ENCODE measurements at regions not wholly inside any gene's neighbourhood (a gene's known extent, or its start where the extent isn't known, plus 50 kb on each side); places are given as distances from the start of the nearest gene placed in this dataset.

- CTCF ChIA-PET, result no interaction called here
- no peak for TF ChIP-seq CTCF (IDR thresholded peaks at IDR 0.05; ENCODE audit: control extremely low read depth, extremely low read depth, low read depth, missing control alignments)
- POLR2A ChIA-PET, result no interaction called here
- DNase-seq (ENCODE audit: extremely low spot score), result no peak
Measured at GRCh38 chr2:103986001-103986400, 867.9 kb upstream of the POU3F3 start.

- no peak for DNase-seq (ENCODE audit: extremely low spot score)
- TF ChIP-seq CTCF (IDR thresholded peaks at IDR 0.05; ENCODE audit: control extremely low read depth, extremely low read depth, low read depth, missing control alignments), result no peak
- POLR2A ChIA-PET, result no interaction called here
- CTCF ChIA-PET, result no interaction called here
Measured at GRCh38 chr2:103991591-103991990, 862.3 kb upstream of the POU3F3 start.

GRCh38 chr2:104004821-104005220, 849.1 kb upstream of the POU3F3 start:
- TF ChIP-seq CTCF (IDR thresholded peaks at IDR 0.05; ENCODE audit: control extremely low read depth, extremely low read depth, low read depth, missing control alignments), result no peak
- CTCF ChIA-PET, result interaction anchor here (1.2 kb wide), 1 partner anchor 12 kb away, joined by 3 read pairs; no protein-coding TSS in a partner anchor
- DNase-seq (ENCODE audit: extremely low spot score), result no peak
- POLR2A ChIA-PET, result no interaction called here

- ChIA-PET POLR2A (no interaction called here), CTCF (interaction anchor here (0.9 kb wide), 1 partner anchor 12 kb away, joined by 3 read pairs; no protein-coding TSS in a partner anchor)
- no peak for TF ChIP-seq CTCF (IDR thresholded peaks at IDR 0.05; ENCODE audit: control extremely low read depth, extremely low read depth, low read depth, missing control alignments)
- no peak for DNase-seq (ENCODE audit: extremely low spot score)
Measured at GRCh38 chr2:104016801-104017200, 837.1 kb upstream of the POU3F3 start.

GRCh38 chr2:104023306-104023705, 830.6 kb upstream of the POU3F3 start:
- POLR2A ChIA-PET, result no interaction called here
- no peak for TF ChIP-seq CTCF (IDR thresholded peaks at IDR 0.05; ENCODE audit: control extremely low read depth, extremely low read depth, low read depth, missing control alignments)
- CTCF ChIA-PET, result no interaction called here
- no peak for DNase-seq (ENCODE audit: extremely low spot score)

GRCh38 chr2:104023765-104024164, 830.1 kb upstream of the POU3F3 start:
- no peak for TF ChIP-seq CTCF (IDR thresholded peaks at IDR 0.05; ENCODE audit: control extremely low read depth, extremely low read depth, low read depth, missing control alignments)
- no peak for DNase-seq (ENCODE audit: extremely low spot score)
- ChIA-PET POLR2A (no interaction called here), CTCF (interaction anchor here (1.0 to 1.3 kb wide), 2 partner anchors 29 to 40 kb away, joined by 4 to 5 read pairs; no protein-coding TSS in a partner anchor)

GRCh38 chr2:104025295-104025694, 828.6 kb upstream of the POU3F3 start:
- TF ChIP-seq CTCF (IDR thresholded peaks at IDR 0.05; ENCODE audit: control extremely low read depth, extremely low read depth, low read depth, missing control alignments), result no peak
- ChIA-PET CTCF (no interaction called here), POLR2A (no interaction called here)
- DNase-seq (ENCODE audit: extremely low spot score), result no peak
